A673 (cell line): ENCODE measurements at regions not wholly inside any gene's neighbourhood (a gene's known extent, or its start where the extent isn't known, plus 50 kb on each side); places are given as distances from the start of the nearest gene placed in this dataset.

ENCODE experiments used
- CTCF ChIP-seq: fragments of 300-800, 200-600 bp; sonication (generic); conservative IDR thresholded peaks from 2 replicates; pipeline ENCODE4 v1.5.1; 2017; ENCODE audit warnings: low read depth, mild to moderate bottlenecking, antibody characterized with exemption, low read length, moderate library complexity, mixed read lengths
- EZH2 ChIP-seq: fragments of 200-600 bp; sonication (generic); IDR thresholded peaks from 2 replicates; pipeline ENCODE4 v1.6.1; 2017; ENCODE audit warnings: borderline replicate concordance, low read depth, mild to moderate bottlenecking, mixed read lengths, antibody characterized with exemption, low read length; ENCODE audit not compliant: poor library complexity, severe bottlenecking

GRCh38 chr6:101279410-101279809 lies 114.1 kb upstream of the GRIK2 start:
- no peak for TF ChIP-seq CTCF
- TF ChIP-seq EZH2 = no peak
